NCI-H146 treated with DMSO at 0.1 percent for 48 hours (cell line): ENCODE measurements at regions not wholly inside any gene's neighbourhood (a gene's known extent, or its start where the extent isn't known, plus 50 kb on each side); places are given as distances from the start of the nearest gene placed in this dataset.
"Not testable (repeated sequence)": the region's sequence is repeated elsewhere in the genome, so short reads cannot be mapped to it uniquely, and the experiment has no call there.

Source experiments
- DNase-seq: peaks from one replicate; lab custom pipeline; 2025; ENCODE audit not compliant: unreplicated experiment; lab: John Stamatoyannopoulos, UW

- peak; percentile 50 for DNase-seq
These were observed 602.3 kb upstream of the MMS22L start for GRCh38 chr6:97885325-97885724.

- DNase-seq: peak; percentile 76
These were observed 602.8 kb upstream of the MMS22L start for GRCh38 chr6:97885828-97886227.

DNA sequence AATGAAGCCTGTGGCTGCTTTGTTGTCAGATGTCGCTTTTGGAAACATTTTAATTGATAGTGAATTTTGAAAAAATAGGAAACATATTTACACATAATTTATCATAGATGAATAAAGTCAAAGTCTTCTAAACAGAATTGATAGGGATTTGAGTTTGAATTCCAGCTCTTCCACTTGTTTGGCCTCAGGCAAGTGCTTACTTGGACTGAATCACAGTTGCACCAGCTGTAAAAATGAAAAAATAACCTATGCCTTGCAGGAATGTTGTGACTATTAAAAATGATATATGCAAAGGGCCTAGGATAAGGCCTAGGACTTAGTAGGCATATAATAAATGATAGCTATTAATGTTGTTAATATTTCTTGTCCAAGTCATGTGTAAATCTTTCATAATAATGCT lies 618.5 kb upstream of the MMS22L start:
- no peak for DNase-seq

DNA sequence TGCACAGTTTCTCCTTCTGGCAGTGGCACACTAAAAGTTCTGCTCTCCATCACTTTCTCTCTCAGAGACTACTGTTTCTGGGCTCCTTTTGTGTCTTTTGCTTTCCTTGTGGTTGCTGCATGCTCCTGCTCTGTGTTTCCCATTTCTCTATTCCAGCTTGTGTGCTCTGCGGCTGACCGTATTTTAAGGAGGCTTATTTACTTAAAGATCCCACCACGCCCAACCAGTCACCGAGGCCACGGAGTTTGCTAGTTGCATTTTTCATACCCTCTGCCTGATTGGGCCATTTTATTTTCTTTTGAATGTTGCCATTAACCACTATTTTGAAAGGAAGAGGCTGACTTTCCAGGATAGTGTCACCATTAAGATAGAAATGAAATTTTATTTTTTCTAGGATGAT lies 626.4 kb upstream of the MMS22L start:
- DNase-seq: no peak

GRCh38 chr6:97913721-97914120 lies 630.7 kb upstream of the MMS22L start:
- no peak for DNase-seq

DNA sequence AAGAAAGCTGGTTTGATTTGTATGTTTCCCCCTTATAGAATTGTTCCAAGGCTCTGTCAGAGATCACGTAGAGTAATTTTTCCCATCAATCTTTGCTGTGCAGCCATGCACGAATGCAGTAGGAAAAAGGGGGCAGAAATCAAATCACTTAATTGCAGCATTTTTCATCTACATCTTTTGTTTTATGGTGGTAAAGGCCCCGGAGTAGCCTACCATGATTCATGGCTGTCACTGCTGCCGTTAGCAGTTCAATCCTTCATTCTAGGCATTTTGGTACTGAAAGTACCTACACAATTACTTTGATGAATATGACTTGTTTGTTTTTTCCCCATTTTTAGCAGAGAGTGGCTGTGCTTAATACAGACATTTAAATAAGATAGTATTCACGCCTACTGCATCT lies 631.9 kb upstream of the MMS22L start:
- DNase-seq: no peak

DNA sequence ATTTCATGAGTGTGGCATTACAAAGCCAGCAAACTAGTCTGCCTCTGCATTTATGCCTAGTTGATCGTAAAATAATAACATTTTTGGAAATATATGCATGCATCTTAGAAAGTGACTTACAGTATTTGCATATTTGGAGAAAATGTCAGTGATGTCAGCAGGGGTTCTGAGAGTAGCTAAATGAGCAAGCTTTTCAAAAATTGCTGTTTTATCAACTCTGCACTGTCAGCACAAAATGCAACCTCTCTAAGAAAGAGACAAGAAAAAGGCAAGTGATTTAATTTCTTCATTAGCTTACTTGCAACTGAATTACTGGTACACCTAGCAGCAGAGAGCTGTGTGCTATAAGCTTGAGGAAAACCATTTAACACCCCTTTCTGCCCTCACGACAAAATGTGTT lies 632.5 kb upstream of the MMS22L start:
- no peak for DNase-seq

DNA sequence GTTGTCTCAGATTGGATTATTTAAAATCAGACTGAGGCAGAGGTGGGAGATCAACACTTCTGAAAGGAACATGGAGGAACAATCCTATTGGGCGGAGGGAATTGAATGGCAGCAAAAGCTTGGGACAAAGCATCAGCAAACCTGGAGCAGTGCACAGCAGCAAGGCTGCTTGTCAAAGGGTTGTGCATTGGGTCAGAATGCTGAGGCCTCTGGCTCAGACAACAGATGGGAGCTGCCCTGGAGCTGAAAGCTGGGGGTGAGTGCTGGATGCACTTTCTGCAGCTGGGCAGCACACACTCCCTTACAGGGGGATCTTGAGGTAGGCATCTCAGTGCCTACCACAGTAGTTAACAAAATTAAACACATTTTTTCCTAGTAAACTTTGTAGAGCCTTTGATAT lies 634.4 kb upstream of the MMS22L start:
- no peak for DNase-seq

DNA sequence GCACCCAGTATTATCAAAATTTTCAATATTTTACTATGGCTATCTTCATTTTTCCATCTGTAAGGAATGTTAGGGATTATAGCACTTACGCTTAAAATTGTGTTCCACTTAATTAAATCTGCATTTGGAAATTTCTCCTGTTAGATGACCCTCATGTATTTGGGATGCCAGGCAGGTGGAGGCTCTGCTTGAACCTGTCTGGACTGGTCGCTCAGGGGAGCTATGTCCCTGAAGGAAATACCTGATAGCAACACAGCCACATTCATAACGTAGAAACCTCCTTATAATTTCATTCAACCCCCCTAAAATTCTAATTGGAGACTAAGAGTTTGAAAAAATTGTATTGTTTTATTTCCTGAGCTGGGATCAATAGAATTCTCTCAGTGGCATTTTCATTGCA lies 636.0 kb upstream of the MMS22L start:
- no peak for DNase-seq

DNA sequence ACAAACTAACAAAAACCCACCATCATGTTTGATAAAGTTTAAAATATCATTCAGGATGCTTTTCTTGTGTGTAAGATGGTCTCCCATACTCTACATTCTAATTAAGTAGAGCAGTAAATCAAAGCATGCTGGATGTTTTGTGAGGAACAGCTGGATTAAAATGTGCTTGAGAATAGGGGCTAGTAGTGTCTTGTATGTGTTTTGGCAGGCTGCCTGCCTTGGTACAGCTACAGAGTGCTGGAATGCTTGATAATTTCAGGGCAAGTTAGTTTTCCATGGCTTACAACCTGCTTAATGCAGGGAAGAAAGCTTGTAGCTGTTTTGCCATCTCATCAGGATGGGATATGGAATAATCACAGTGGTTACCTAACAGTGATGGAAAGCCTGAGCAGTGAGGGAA lies 636.6 kb upstream of the MMS22L start:
- DNase-seq: no peak

DNA sequence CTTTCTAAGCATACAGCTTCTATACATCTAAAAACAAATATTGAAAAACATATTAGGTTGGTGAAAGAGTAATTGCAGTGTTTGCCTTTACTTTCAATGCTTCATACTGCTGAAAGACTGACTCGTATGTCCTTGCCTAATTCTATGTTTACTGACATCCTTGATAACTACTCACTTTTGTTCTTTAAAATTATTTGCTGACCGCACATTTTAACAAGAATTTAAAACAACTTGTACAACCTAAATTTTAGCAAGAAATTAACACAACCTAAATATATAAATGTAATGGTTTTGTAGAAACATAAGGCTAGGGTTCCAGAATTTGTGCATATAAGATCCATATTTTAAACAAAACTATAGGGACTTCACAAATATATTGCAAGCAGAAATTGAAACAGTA lies 640.2 kb upstream of the MMS22L start:
- DNase-seq: no peak

- peak; percentile 96 for DNase-seq
These were observed 642.5 kb upstream of the MMS22L start for GRCh38 chr6:97925504-97925903.

DNA sequence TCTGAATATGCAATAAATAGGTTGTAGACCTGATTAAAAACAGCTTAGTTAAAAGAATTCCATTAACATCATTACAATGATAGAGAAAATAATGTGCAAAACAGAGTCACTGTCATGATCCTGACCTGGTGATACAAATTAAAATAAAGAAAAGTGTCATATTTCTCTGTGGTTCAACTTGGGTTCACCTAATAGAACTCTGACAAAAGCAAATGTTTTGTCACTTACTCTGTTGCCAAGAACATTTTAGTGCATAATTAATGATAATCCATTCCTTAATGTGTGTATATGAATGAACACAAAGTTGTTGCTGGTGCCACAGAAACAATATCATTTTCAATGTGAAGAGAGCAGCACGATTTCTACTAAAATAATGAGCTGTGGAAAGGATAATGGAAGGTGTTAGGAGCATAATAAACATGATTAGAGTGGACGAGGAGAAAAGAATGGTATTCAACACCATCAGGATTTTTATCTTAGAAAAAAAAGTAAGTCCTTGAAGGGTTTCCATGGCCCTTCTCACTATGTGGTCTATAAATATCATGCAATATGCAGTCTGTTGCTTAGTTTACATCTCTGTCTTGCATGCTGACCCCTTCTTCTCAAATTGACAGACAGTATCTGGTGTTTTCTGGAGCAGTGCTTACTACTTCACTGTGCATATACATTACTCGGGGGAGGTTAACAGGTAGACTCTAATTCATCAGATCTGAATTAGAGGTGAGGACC lies 656.6 kb upstream of the MMS22L start:
- DNase-seq: no peak

- DNase-seq: no peak
These were observed 664.8 kb upstream of the MMS22L start for GRCh38 chr6:97947841-97948240.

GRCh38 chr6:97958134-97958533 lies 675.1 kb upstream of the MMS22L start:
- DNase-seq: no peak

GRCh38 chr6:97963193-97963592 lies 680.2 kb upstream of the MMS22L start:
- DNase-seq: no peak

DNA sequence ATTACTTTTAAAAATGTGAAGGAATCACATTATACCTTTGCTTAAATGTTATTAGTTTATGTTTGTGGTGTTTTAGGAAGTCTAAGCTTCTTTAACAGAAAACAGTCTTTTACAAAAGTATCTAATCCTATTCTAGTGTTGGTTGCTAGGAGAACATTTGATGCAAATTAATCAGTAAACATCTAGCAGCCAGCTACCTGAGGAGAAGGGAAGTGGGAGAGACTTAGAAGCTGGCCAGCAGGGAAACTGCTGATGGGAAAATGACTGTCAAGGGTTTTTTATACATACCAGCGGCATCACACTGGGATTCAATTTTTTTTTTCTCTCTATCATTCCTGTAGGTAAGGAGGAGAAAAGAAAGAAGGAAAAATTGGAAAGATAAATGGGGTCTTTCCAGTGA lies 686.0 kb upstream of the MMS22L start:
- no peak for DNase-seq

DNA sequence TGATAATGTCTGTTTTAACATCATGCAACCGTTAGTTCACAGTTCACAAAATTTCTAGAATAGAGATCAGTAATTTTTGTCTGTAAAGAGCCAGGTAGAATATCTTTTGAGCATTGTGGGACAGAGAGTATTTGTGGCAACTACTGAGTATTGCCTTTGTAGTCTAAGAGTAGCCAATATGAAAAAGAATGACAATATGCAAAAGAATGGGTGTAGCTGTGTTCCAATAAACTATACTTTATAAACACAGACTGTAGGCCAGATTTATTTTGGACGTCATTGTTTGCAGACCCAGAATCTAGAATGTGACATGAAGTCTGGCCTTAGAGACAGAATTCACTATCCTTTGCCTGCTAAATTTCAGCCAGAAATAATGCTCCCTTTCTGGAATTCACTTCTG lies 694.1 kb upstream of the MMS22L start:
- no peak for DNase-seq

GRCh38 chr6:97978855-97979271 lies 695.8 kb upstream of the MMS22L start:
- DNase-seq: no peak

DNA sequence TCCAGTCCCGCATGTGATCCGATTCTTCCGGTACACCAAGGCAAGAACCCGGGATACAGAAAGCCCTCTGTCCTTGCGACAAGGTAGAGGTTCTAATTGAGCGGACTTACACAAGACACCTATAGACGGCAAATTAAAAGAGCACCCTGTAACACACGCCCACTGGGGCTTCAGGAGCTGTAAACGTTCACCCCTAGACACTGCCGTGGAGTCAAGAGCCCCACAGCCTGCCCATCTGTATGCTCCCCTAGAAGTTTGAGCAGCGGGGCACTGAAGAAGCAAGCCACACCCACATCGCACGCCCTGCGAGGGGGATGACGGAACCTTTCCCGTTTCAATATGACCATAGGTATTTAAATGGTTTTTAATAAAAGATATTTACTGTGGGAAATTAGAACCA lies 696.3 kb upstream of the MMS22L start:
- DNase-seq: not testable (repeated sequence)

- no peak for DNase-seq
These were observed 706.4 kb upstream of the MMS22L start for GRCh38 chr6:97989451-97989850.

DNA sequence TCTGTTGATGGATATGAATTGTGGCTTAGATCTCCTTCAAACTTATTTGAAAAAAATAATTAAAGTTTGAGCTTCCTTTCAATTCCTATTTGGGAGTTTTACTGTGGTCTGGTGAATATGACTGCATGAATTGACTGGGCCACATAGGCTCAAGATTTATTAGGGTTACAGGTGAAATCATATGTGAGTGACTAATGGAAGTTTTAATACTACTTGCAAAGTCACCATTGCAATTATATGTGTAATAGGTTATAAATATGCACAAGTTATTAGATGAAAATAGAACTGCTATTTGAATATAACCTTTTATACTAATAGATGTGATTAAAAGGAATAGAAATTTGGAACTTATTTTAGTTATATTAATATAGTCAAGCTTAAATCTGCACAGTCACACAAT lies 712.1 kb upstream of the MMS22L start:
- DNase-seq: no peak

DNA sequence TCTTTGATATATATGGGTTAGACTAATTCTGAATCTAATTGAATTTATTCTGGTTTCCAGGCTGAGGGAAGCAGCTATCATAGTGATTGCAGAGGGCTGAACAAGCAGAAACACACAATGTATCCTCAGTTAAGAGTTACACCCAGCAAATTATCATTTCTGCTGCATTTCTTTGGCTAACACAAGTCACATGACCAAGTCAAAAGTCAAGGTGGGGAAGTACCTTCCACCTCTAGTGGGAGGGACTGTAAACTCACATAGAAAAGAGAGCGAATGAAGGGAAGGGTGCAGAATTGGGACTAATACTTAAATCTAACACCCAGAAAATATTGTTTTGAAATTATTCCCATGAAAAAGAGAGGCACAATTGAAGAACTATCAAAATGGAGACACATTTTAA lies 719.7 kb upstream of the MMS22L start:
- DNase-seq: no peak
